Aorta (tissue), 5 donors: ENCODE measurements at regions not wholly inside any gene's neighbourhood (a gene's known extent, or its start where the extent isn't known, plus 50 kb on each side); places are given as distances from the start of the nearest gene placed in this dataset.
A peak's percentile ranks its signal among the peaks of the same experiment; 100 is the strongest.

ENCODE experiments used
- ATAC-seq: fragments of 200-7000 bp; cut with Tn5 transposase; one replicate; pipeline ENCODE4 v1.9.1; 2022; ENCODE audit warnings: moderate library complexity; ENCODE audit not compliant: low FRiP score
- DNase-seq, 2 donors: peaks; one replicate each; pipeline ENCODE4 v3.0.0-alpha.2; 2020
- H3K27ac ChIP-seq, 2 donors: one replicate each; pipeline ENCODE4 v1.5.1; 2013; ENCODE audit warnings: low read length in 2 of 2, mild to moderate bottlenecking in 2 of 2, moderate library complexity in 2 of 2, control low read depth in 1 of 2, inconsistent platforms in 1 of 2, low read depth in 1 of 2
- H3K27me3 ChIP-seq, 2 donors: one replicate each; pipeline ENCODE4 v1.6.1; 2013; ENCODE audit warnings: control low read depth in 1 of 2, low read length in 1 of 2, mild to moderate bottlenecking in 1 of 2, moderate library complexity in 1 of 2; ENCODE audit not compliant: insufficient read depth in 2 of 2, control insufficient read depth in 1 of 2
- H3K36me3 ChIP-seq, 2 donors: one replicate each; pipeline ENCODE4 v1.6.1; 2013; ENCODE audit warnings: control low read depth in 1 of 2, low read length in 1 of 2, mild to moderate bottlenecking in 1 of 2; ENCODE audit not compliant: insufficient read depth in 2 of 2, control insufficient read depth in 1 of 2
- H3K4me1 ChIP-seq, 2 donors: one replicate each; pipeline ENCODE4 v1.6.1; 2013; ENCODE audit warnings: low read length in 2 of 2, control low read depth in 1 of 2, mild to moderate bottlenecking in 1 of 2, moderate library complexity in 1 of 2; ENCODE audit not compliant: insufficient read depth in 2 of 2, control insufficient read depth in 1 of 2
- H3K4me3 ChIP-seq, 2 donors: one replicate each; pipeline ENCODE4 v1.5.1; 2013; ENCODE audit warnings: low read length in 2 of 2, control low read depth in 1 of 2, mild to moderate bottlenecking in 1 of 2
- H3K9me3 ChIP-seq: one replicate; pipeline ENCODE4 v1.6.1; 2013; ENCODE audit warnings: mild to moderate bottlenecking, low read length; ENCODE audit not compliant: control insufficient read depth
- WGBS, 2 donors: extraction: QIAGEN DNeasy Blood & Tissue Kit; methylation state at CpG; one replicate each; pipeline ENCODE4 v1.1.7; 2013; 5-methylcytosine and 5-hydroxymethylcytosine counted together
- intact Hi-C, 2 donors: fragments of 100-400 bp; cut with DNase I; formaldehyde crosslinking; loops; one replicate each; pipeline versions ENCODE4 v1.14.2 to v1.15.0; 2022
- donor health status: healthy with polysubstance abuse.
- donor health status: Bipolar disorder and iron deficiency.
- donor health status: DM: no; HTN: no; CAD: no.
- donor health status: DM: no; HTN: no; CAD: no.
- donor health status: DM: yes; HTN: yes; CAD: no.

DNA sequence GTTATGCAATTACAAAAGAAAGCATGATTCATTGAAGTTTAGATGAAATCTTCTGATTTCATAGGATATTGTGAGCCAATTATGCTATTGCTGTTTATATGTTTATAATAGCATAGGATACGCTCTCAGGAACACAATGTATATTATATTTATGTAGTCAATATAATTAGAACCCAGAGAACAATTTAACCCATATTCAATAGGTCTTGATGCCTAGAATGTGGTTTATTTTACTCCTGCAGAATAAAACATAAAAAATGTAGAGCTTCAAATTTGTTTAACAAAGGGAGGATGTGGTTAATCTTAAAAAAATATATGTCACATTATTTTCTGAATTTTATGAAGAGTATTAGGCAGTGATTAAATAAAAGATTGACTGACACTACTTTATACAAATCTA, 380.8 kb upstream of the SPRY2 start:
- Histone ChIP-seq H3K4me3 (no peak overlapping the region), H3K36me3 (no peaks in the 10 kb centered on the region), H3K27ac (no peak overlapping the region), H3K27me3 (no peaks in the 10 kb centered on the region), H3K9me3 (no peaks in the 10 kb centered on the region), H3K4me1 (no peaks in the 10 kb centered on the region)
- no peak for DNase-seq
- WGBS, 2 donors = 40 to 42% methylated on average over 1 of the region's 1 CpG
- intact Hi-C loops = no loop called here
- no peak for ATAC-seq

DNA sequence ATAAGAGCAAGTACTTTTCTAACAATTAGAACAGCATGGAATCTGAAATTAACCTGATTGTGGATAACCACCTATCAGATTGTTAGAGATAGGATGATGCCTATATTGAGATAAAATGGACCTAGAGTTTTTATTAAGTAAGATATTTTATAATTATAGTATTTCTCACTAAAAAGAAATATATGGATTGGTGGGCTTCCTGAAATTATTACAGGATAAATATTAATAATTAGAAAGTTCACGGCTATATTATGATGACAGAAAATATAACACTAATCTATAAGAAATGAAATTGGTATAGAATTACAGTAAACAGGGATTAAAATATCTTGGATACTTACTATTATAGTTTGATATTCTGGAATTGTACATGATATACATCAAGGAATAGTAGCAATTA, 378.0 kb upstream of the SPRY2 start:
- intact Hi-C loops = no loop called here

DNA sequence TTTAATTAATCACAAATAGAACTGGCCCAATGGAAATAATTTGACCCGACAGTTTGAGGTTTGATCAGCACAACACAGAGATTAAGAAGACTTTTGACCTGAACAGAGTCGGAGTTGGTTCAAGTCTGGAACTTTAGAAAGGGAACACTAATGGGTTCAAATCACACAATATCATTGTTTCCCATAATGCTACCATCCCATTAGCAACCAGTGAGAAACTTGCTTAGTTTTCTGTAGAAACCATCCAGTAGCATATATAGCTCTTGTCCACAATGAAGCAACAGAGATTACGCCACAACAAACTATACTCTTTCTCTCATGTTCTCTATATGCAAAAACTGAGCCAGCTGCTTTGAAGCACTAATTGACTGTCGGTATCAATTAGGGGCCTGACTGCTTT, 376.9 kb upstream of the SPRY2 start:
- WGBS, 2 donors = 97 to 98% methylated on average over 4 of the region's 4 CpGs
- H3K27me3 ChIP-seq = no peaks in the 10 kb centered on the region
- H3K27ac ChIP-seq = no peak overlapping the region
- H3K4me3 ChIP-seq = no peak overlapping the region
- no peaks in the 10 kb centered on the region for H3K9me3 ChIP-seq
- no peak for DNase-seq
- ATAC-seq = no peak
- H3K4me1 ChIP-seq = no peaks in the 10 kb centered on the region
- intact Hi-C loops = no loop called here
- no peaks in the 10 kb centered on the region for H3K36me3 ChIP-seq

More for the DNA sequence above, 378.0 kb upstream of the SPRY2 start:
- H3K4me3 ChIP-seq = no peak overlapping the region
- H3K9me3 ChIP-seq = no peaks in the 10 kb centered on the region
- DNase-seq = no peak
- ATAC-seq = no peak
- H3K27ac ChIP-seq = no peak overlapping the region
- 98 to 100% methylated on average over 1 of the region's 1 CpG for WGBS, 2 donors
- H3K4me1 ChIP-seq = no peaks in the 10 kb centered on the region
- H3K36me3 ChIP-seq = no peaks in the 10 kb centered on the region
- H3K27me3 ChIP-seq = no peaks in the 10 kb centered on the region

DNA sequence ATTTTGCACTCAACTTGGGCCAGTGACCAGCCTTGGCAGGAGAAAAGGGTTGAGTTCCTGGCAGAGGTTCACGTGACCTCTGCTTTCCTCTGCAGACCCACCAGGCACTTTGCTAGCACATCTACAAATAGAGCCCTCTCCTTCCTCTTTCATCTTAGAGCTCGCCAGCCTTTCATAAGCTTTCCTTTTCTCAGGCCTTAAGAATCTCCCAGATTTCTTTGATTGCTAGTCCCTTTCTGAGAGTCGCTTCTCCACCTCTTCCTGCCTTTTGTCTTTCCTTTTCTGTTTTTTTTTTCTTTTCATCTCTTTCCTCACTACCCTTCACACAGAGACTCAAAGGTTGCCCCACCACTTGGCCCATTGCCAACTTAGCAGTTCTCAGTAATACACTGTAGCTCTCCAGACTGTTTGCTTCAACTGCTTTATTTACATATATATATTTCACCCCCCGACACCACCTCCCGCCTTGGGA, 375.7 kb upstream of the SPRY2 start:
- DNase-seq = peak; percentile 49 to 68
- Histone ChIP-seq H3K4me1 (no peaks in the 10 kb centered on the region), H3K27me3 (no peaks in the 10 kb centered on the region), H3K9me3 (no peaks in the 10 kb centered on the region), H3K36me3 (no peaks in the 10 kb centered on the region), H3K4me3 (no peak overlapping the region), H3K27ac (no peak overlapping the region)
- ATAC-seq = no peak
- 42 to 56% methylated on average over 5 of the region's 5 CpGs for WGBS, 2 donors
- intact Hi-C loops = no loop called here

DNA sequence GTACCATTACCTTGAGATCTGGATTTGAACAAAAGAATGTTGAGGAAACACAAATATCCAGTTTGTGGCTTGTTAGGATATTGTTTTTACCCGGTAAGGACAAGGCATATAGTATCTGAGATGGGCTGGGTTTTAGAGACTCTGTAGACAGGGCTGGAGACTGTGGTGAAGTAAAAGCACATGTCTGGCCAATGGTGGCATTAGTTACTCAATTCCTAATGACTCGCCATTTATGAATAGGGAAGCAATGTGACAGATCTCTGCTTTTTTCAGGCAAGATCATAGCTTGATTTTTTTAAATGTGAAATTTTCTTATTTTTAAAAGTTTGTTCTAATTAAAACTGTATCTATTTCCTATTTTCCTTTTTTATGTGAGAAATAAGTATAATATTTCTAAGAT, 371.1 kb upstream of the SPRY2 start:
- 95 to 96% methylated on average over 2 of the region's 2 CpGs for WGBS, 2 donors
- ATAC-seq (no peak), DNase-seq (no peak)
- no peaks in the 10 kb centered on the region for H3K36me3 ChIP-seq
- no peak overlapping the region for H3K4me3 ChIP-seq
- no peaks in the 10 kb centered on the region for H3K27me3 ChIP-seq
- intact Hi-C loops = no loop called here
- no peaks in the 10 kb centered on the region for H3K9me3 ChIP-seq
- no peak overlapping the region for H3K27ac ChIP-seq
- no peaks in the 10 kb centered on the region for H3K4me1 ChIP-seq

DNA sequence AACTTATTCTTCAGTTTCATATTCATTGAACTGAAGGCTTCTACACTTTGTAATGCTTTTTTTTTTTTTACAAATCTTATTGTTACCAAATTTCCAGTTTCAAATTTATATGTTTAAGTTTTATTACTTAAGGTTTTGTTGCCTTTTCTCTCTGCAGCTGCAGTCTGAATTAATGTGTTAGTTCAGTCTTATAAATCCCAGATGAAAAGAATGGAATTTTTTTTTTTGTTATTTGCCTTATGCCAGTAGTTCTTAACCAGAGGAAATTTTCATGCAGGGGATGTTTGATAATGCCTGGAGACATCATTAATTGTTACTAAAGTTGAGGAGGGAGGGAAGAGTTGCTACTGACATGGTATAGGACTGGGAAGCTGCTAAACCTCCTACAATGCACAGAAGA, 367.9 kb upstream of the SPRY2 start:
- Histone ChIP-seq H3K36me3 (no peaks in the 10 kb centered on the region), H3K27me3 (no peaks in the 10 kb centered on the region), H3K4me3 (no peak overlapping the region), H3K27ac (no peak overlapping the region), H3K4me1 (no peaks in the 10 kb centered on the region), H3K9me3 (no peaks in the 10 kb centered on the region)
- DNase-seq = no peak
- ATAC-seq = no peak
- intact Hi-C loops = no loop called here

DNA sequence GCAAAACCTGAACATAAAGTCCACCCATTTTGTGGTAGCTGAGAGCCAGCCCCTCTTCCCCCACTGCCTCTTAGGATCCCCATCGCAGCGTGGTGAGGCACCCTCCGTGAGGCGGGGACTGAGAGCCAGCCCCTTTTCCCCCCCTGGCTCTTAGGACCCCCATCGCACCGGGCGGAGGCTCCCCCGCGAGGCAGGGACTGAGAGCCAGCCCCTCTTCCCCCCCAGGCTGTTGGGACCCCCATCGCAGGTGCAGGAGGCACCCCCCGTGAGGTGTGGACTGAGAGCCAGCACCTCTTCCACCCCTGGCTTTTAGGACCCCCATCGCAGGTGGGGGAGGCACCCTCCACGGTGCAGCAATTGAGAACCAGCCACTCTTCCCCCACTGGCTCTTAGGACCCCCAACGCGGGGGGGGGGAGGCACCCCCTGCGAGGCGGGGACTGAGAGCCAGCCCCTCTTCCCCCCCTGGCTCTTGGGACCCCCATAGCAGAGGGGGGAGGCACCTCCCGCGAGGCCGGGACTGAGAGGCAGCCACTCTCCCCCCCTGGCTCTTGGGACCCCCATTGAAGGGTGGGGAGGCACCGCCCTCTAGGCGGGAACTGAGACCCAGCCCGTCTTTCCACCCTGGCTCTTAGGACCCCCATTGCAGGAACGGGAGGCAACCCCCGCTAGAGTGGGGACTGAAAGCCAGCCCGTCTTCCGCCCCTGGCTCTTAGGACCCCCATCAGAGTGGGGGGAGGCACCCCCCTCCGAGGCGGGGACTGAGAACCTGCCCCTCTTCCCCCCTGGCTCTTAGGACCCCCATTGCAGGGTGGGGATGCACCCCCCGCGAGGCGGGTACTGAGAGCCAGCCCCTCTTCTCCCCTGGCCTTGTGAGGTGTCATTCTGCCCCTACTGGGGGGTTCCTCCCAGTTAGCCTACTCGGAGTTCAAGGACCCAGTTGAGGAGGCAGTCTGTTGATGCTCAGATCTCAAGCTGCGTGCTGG, 366.4 kb upstream of the SPRY2 start:
- Histone ChIP-seq H3K27me3 (no peaks in the 10 kb centered on the region), H3K9me3 (no peaks in the 10 kb centered on the region), H3K36me3 (no peaks in the 10 kb centered on the region), H3K4me3 (no peak overlapping the region), H3K4me1 (no peaks in the 10 kb centered on the region), H3K27ac (no peak overlapping the region)
- 96 to 97% methylated on average over 29 to 34 of the region's 34 CpGs for WGBS, 2 donors
- intact Hi-C loops = no loop called here
- no peak for ATAC-seq
- peak; percentile 40 to 47 for DNase-seq

DNA sequence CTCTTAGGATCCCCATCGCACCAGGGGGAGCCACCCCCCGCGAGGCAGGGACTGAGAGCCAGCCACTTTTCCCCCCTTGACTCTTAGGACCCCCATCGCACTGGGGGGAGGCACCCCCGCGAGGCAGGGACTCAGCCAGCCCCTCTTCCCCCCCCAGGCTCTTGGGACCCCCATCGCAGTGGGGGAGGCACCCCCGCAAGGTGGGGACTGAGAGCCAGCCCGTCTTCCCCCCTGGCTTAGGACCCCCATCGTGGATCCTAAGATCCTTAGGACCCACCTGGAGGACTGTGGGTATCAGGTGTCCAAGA, 365.2 kb upstream of the SPRY2 start:
- H3K27me3 ChIP-seq = no peaks in the 10 kb centered on the region
- DNase-seq (peak in 1 of 2 donors; percentile 41), ATAC-seq (no peak)
- H3K9me3 ChIP-seq = no peaks in the 10 kb centered on the region
- 96 to 97% methylated on average over 7 to 10 of the region's 10 CpGs for WGBS, 2 donors
- H3K4me1 ChIP-seq = no peaks in the 10 kb centered on the region
- intact Hi-C loops = no loop called here
- H3K4me3 ChIP-seq = no peak overlapping the region
- H3K36me3 ChIP-seq = no peaks in the 10 kb centered on the region
- no peak overlapping the region for H3K27ac ChIP-seq
